ENCODE measurements at regions not wholly inside any gene's neighbourhood (a gene's known extent, or its start where the extent isn't known, plus 50 kb on each side); places are given as distances from the start of the nearest gene placed in this dataset.

DNA sequence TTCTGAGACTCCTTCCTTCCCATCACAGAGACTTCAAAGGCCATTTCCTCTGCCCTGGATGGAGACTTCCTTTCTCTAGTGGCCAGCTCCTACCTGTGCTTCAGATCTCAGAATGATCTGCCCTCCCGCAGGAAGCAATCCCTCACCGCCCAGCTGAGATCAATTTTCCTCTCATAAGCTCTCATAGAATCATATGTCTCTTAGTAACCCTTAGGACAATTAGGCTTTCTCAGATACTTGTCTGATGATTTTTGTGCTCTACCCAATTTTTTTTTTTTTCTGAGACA is 212.6 kb upstream of the PRSS58 start:
- H3K27me3 ChIP-seq (ENCODE audit: insufficient read depth, low read length, poor library complexity, severe bottlenecking) = no peaks in the 10 kb centered on the region

GRCh38 chr7:142469696-142470543 is 212.1 kb upstream of the PRSS58 start:
- Histone ChIP-seq H3K36me3 (ENCODE audit: insufficient read depth, low read length) (no peaks in the 10 kb centered on the region), H2AFZ (ENCODE audit: low read length) (no peak overlapping the region), H3K9me2 (replicated peaks; ENCODE audit: low read depth, low read length) (no peaks in the 10 kb centered on the region), H3K4me3 (ENCODE audit: low read length, poor library complexity, severe bottlenecking) (no peak overlapping the region), H3F3A (ENCODE audit: low read depth) (no peaks in the 10 kb centered on the region), H3K9ac (ENCODE audit: low read depth, low read length, poor library complexity, severe bottlenecking) (peak overlapping the region; percentile 65), H3K4me1 (ENCODE audit: insufficient read depth, low read length, poor library complexity, severe bottlenecking) (peaks cover 70% of the 10 kb centered on the region), H3K4me2 (ENCODE audit: low read depth, low read length, poor library complexity, severe bottlenecking) (peak overlapping the region; percentile 39), H4K20me1 (ENCODE audit: insufficient read depth, low read length, poor library complexity, severe bottlenecking) (no peaks in the 10 kb centered on the region), H3K27me3 (ENCODE audit: insufficient read depth, low read length, poor library complexity, severe bottlenecking) (no peaks in the 10 kb centered on the region), H3K79me2 (ENCODE audit: insufficient read depth, low read length) (no peaks in the 10 kb centered on the region), H3K9me3 (ENCODE audit: insufficient read depth, low read depth, low read length) (no peaks in the 10 kb centered on the region)
- TF ChIP-seq EZH2phosphoT487 (IDR thresholded peaks at IDR 0.05; ENCODE audit: borderline replicate concordance) = no peak
- TF ChIP-seq, protein P1, sequence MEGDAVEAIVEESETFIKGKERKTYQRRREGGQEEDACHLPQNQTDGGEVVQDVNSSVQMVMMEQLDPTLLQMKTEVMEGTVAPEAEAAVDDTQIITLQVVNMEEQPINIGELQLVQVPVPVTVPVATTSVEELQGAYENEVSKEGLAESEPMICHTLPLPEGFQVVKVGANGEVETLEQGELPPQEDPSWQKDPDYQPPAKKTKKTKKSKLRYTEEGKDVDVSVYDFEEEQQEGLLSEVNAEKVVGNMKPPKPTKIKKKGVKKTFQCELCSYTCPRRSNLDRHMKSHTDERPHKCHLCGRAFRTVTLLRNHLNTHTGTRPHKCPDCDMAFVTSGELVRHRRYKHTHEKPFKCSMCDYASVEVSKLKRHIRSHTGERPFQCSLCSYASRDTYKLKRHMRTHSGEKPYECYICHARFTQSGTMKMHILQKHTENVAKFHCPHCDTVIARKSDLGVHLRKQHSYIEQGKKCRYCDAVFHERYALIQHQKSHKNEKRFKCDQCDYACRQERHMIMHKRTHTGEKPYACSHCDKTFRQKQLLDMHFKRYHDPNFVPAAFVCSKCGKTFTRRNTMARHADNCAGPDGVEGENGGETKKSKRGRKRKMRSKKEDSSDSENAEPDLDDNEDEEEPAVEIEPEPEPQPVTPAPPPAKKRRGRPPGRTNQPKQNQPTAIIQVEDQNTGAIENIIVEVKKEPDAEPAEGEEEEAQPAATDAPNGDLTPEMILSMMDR (conservative IDR thresholded peaks at IDR 0.05; ENCODE audit: low read length) = no peak

More for the DNA sequence above, 212.6 kb upstream of the PRSS58 start:
- Histone ChIP-seq H3K36me3 (ENCODE audit: insufficient read depth, low read length) (no peaks in the 10 kb centered on the region), H3F3A (ENCODE audit: low read depth) (no peaks in the 10 kb centered on the region), H3K4me2 (ENCODE audit: low read depth, low read length, poor library complexity, severe bottlenecking) (peak overlapping the region; percentile 39), H3K79me2 (ENCODE audit: insufficient read depth, low read length) (no peaks in the 10 kb centered on the region), H3K9me2 (replicated peaks; ENCODE audit: low read depth, low read length) (no peaks in the 10 kb centered on the region), H2AFZ (ENCODE audit: low read length) (no peak overlapping the region), H3K4me1 (ENCODE audit: insufficient read depth, low read length, poor library complexity, severe bottlenecking) (peaks cover 73% of the 10 kb centered on the region), H4K20me1 (ENCODE audit: insufficient read depth, low read length, poor library complexity, severe bottlenecking) (no peaks in the 10 kb centered on the region), H3K9ac (ENCODE audit: low read depth, low read length, poor library complexity, severe bottlenecking) (peak overlapping the region; percentile 65), H3K9me3 (ENCODE audit: insufficient read depth, low read depth, low read length) (no peaks in the 10 kb centered on the region), H3K4me3 (ENCODE audit: low read length, poor library complexity, severe bottlenecking) (no peak overlapping the region)
- TF ChIP-seq, protein P1 (conservative IDR thresholded peaks at IDR 0.05; ENCODE audit: low read length) = no peak
- TF ChIP-seq EZH2phosphoT487 (IDR thresholded peaks at IDR 0.05; ENCODE audit: borderline replicate concordance) = no peak

- H3K9ac ChIP-seq (ENCODE audit: low read depth, low read length, poor library complexity, severe bottlenecking) = peak overlapping the region; percentile 65
- H4K20me1 ChIP-seq (ENCODE audit: insufficient read depth, low read length, poor library complexity, severe bottlenecking) = no peaks in the 10 kb centered on the region
- H3K4me3 ChIP-seq (ENCODE audit: low read length, poor library complexity, severe bottlenecking) = no peak overlapping the region
- no peaks in the 10 kb centered on the region for H3K9me2 ChIP-seq (replicated peaks; ENCODE audit: low read depth, low read length)
- peaks cover 71% of the 10 kb centered on the region for H3K4me1 ChIP-seq (ENCODE audit: insufficient read depth, low read length, poor library complexity, severe bottlenecking)
- H3K79me2 ChIP-seq (ENCODE audit: insufficient read depth, low read length) = 0 out of 2 replicates have a peak, but pooled peaks cover under 1% of the 10 kb centered on the region
- no peaks in the 10 kb centered on the region for H3K9me3 ChIP-seq (ENCODE audit: insufficient read depth, low read depth, low read length)
- no peaks in the 10 kb centered on the region for H3F3A ChIP-seq (ENCODE audit: low read depth)
- peak overlapping the region; percentile 39 for H3K4me2 ChIP-seq (ENCODE audit: low read depth, low read length, poor library complexity, severe bottlenecking)
- H3K27me3 ChIP-seq (ENCODE audit: insufficient read depth, low read length, poor library complexity, severe bottlenecking) = no peaks in the 10 kb centered on the region
- TF ChIP-seq EZH2phosphoT487 (IDR thresholded peaks at IDR 0.05; ENCODE audit: borderline replicate concordance) = no peak
- TF ChIP-seq, protein P1 (conservative IDR thresholded peaks at IDR 0.05; ENCODE audit: low read length) = no peak
- no peaks in the 10 kb centered on the region for H3K36me3 ChIP-seq (ENCODE audit: insufficient read depth, low read length)
- no peak overlapping the region for H2AFZ ChIP-seq (ENCODE audit: low read length)
Observed at GRCh38 chr7:142468871-142469665, 211.2 kb upstream of the PRSS58 start.

Measured in Loucy (cell line).